ENCODE measurements at regions not wholly inside any gene's neighbourhood (a gene's known extent, or its start where the extent isn't known, plus 50 kb on each side); places are given as distances from the start of the nearest gene placed in this dataset.

DNA sequence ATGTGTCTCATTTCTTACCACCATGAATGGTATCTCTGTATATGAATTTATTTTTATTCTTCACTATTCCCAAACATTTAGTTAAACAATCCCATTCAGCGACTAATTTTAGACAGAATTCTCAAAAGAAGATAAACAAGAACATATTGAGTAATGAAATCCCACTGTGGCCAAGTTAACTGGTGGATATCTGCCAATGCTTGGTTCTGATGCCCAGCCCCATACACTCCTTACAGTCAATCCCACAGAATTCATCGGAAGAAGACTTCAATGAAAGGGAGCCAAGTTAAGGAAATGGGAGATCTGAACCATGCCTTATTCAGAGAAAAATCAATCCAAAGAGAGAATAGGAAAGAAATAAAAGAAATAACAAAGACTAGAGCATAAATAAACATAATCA is 518.0 kb downstream of the XPNPEP1 start:
- no CpG with 5 or more reads among the region's 2 CpGs for WGBS (ENCODE audit: insufficient coverage)

GRCh38 chr10:109403551-109403950 is 519.8 kb downstream of the XPNPEP1 start:
- Histone ChIP-seq H3K9me3 (ENCODE audit: control extremely low read depth in 1 of 5, control insufficient read depth in 4 of 5, insufficient read depth in 2 of 5, low read depth in 1 of 5, low read length in 4 of 5) (no peaks in the 10 kb centered on the region), H3K27me3 (replicated peaks in 2 of 5; ENCODE audit: control insufficient read depth in 4 of 5, insufficient read depth in 5 of 5, low read length in 4 of 5) (no peaks in the 10 kb centered on the region), H3K4me1 (ENCODE audit: control extremely low read depth in 1 of 4, control insufficient read depth in 4 of 4, insufficient read depth in 4 of 4, low read length in 3 of 4) (no peaks in the 10 kb centered on the region), H3K27ac (ENCODE audit: insufficient read depth in 1 of 2, low read depth in 1 of 2, low read length in 2 of 2, poor library complexity in 1 of 2, severe bottlenecking in 2 of 2) (no peak overlapping the region), H3K4me3 (ENCODE audit: control insufficient read depth in 1 of 7, extremely low read depth in 1 of 7, insufficient read depth in 4 of 7, low read depth in 2 of 7, low read length in 6 of 7) (no peak overlapping the region), H3K36me3 (ENCODE audit: control insufficient read depth in 4 of 4, insufficient read depth in 4 of 4, low read length in 3 of 4) (no peaks in the 10 kb centered on the region)
- no peak for DNase-seq
- ChIA-PET CTCF (no interaction called here), POLR2A (no interaction called here)
- 78% methylated on average over 2 of the region's 2 CpGs for WGBS (ENCODE audit: insufficient coverage)

More for the DNA sequence above, 518.0 kb downstream of the XPNPEP1 start:
- Histone ChIP-seq H3K4me1 (ENCODE audit: control extremely low read depth in 1 of 4, control insufficient read depth in 4 of 4, insufficient read depth in 4 of 4, low read length in 3 of 4) (no peaks in the 10 kb centered on the region), H3K9me3 (ENCODE audit: control extremely low read depth in 1 of 5, control insufficient read depth in 4 of 5, insufficient read depth in 2 of 5, low read depth in 1 of 5, low read length in 4 of 5) (no peaks in the 10 kb centered on the region), H3K4me3 (ENCODE audit: control insufficient read depth in 1 of 7, extremely low read depth in 1 of 7, insufficient read depth in 4 of 7, low read depth in 2 of 7, low read length in 6 of 7) (no peak overlapping the region), H3K27ac (ENCODE audit: insufficient read depth in 1 of 2, low read depth in 1 of 2, low read length in 2 of 2, poor library complexity in 1 of 2, severe bottlenecking in 2 of 2) (no peak overlapping the region), H3K36me3 (ENCODE audit: control insufficient read depth in 4 of 4, insufficient read depth in 4 of 4, low read length in 3 of 4) (no peaks in the 10 kb centered on the region), H3K27me3 (replicated peaks in 2 of 5; ENCODE audit: control insufficient read depth in 4 of 5, insufficient read depth in 5 of 5, low read length in 4 of 5) (no peaks in the 10 kb centered on the region)
- ChIA-PET POLR2A (no interaction called here), CTCF (no interaction called here)
- DNase-seq = no peak

- DNase-seq = no peak
- H3K4me1 ChIP-seq (ENCODE audit: control extremely low read depth in 1 of 4, control insufficient read depth in 4 of 4, insufficient read depth in 4 of 4, low read length in 3 of 4) = no peaks in the 10 kb centered on the region
- H3K4me3 ChIP-seq (ENCODE audit: control insufficient read depth in 1 of 7, extremely low read depth in 1 of 7, insufficient read depth in 4 of 7, low read depth in 2 of 7, low read length in 6 of 7) = no peak overlapping the region
- ChIA-PET POLR2A (no interaction called here), CTCF (no interaction called here)
- H3K27me3 ChIP-seq (replicated peaks in 2 of 5; ENCODE audit: control insufficient read depth in 4 of 5, insufficient read depth in 5 of 5, low read length in 4 of 5) = no peaks in the 10 kb centered on the region
- WGBS (ENCODE audit: insufficient coverage) = 19% methylated on average over 3 of the region's 3 CpGs
- H3K27ac ChIP-seq (ENCODE audit: insufficient read depth in 1 of 2, low read depth in 1 of 2, low read length in 2 of 2, poor library complexity in 1 of 2, severe bottlenecking in 2 of 2) = no peak overlapping the region
- H3K36me3 ChIP-seq (ENCODE audit: control insufficient read depth in 4 of 4, insufficient read depth in 4 of 4, low read length in 3 of 4) = no peaks in the 10 kb centered on the region
- no peaks in the 10 kb centered on the region for H3K9me3 ChIP-seq (ENCODE audit: control extremely low read depth in 1 of 5, control insufficient read depth in 4 of 5, insufficient read depth in 2 of 5, low read depth in 1 of 5, low read length in 4 of 5)
These were observed 529.9 kb downstream of the XPNPEP1 start for GRCh38 chr10:109393425-109393824.

GRCh38 chr10:109386921-109387320 is 536.4 kb downstream of the XPNPEP1 start:
- CTCF ChIA-PET = no interaction called here
- DNase-seq = no peak

DNA sequence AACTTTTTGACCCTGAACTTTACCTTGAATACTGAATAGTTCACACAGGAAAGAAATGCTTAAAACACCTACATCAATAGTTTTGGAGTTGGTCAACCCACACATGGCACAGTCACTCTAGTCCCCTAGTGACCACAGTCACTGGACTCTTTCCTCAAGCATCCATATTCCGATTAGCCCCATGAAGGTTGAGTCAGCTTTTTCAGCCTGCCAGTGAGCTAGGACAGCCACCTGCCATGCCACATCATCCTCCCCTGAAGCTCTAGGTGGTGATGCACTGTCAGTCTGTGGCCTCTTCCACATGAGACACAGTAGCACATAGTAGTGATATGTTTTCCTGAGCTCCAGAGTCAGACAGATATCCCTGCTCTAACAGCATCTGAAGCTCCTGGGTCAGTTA is 537.2 kb downstream of the XPNPEP1 start:
- no peak for DNase-seq
- Histone ChIP-seq H3K4me1 (ENCODE audit: control extremely low read depth in 1 of 4, control insufficient read depth in 4 of 4, insufficient read depth in 4 of 4, low read length in 3 of 4) (no peaks in the 10 kb centered on the region), H3K36me3 (ENCODE audit: control insufficient read depth in 4 of 4, insufficient read depth in 4 of 4, low read length in 3 of 4) (no peaks in the 10 kb centered on the region), H3K4me3 (ENCODE audit: control insufficient read depth in 1 of 7, extremely low read depth in 1 of 7, insufficient read depth in 4 of 7, low read depth in 2 of 7, low read length in 6 of 7) (no peak overlapping the region), H3K9me3 (ENCODE audit: control extremely low read depth in 1 of 5, control insufficient read depth in 4 of 5, insufficient read depth in 2 of 5, low read depth in 1 of 5, low read length in 4 of 5) (no peaks in the 10 kb centered on the region), H3K27ac (ENCODE audit: insufficient read depth in 1 of 2, low read depth in 1 of 2, low read length in 2 of 2, poor library complexity in 1 of 2, severe bottlenecking in 2 of 2) (no peak overlapping the region), H3K27me3 (replicated peaks in 2 of 5; ENCODE audit: control insufficient read depth in 4 of 5, insufficient read depth in 5 of 5, low read length in 4 of 5) (no peaks in the 10 kb centered on the region)
- ChIA-PET CTCF (no interaction called here), POLR2A (no interaction called here)
- 88% methylated on average over 1 of the region's 1 CpG for WGBS (ENCODE audit: insufficient coverage)

More at GRCh38 chr10:109386921-109387320, 536.4 kb downstream of the XPNPEP1 start:
- 61% methylated on average over 2 of the region's 3 CpGs for WGBS (ENCODE audit: insufficient coverage)
- Histone ChIP-seq H3K27ac (ENCODE audit: insufficient read depth in 1 of 2, low read depth in 1 of 2, low read length in 2 of 2, poor library complexity in 1 of 2, severe bottlenecking in 2 of 2) (no peak overlapping the region), H3K27me3 (replicated peaks in 2 of 5; ENCODE audit: control insufficient read depth in 4 of 5, insufficient read depth in 5 of 5, low read length in 4 of 5) (no peaks in the 10 kb centered on the region), H3K4me3 (ENCODE audit: control insufficient read depth in 1 of 7, extremely low read depth in 1 of 7, insufficient read depth in 4 of 7, low read depth in 2 of 7, low read length in 6 of 7) (no peak overlapping the region), H3K4me1 (ENCODE audit: control extremely low read depth in 1 of 4, control insufficient read depth in 4 of 4, insufficient read depth in 4 of 4, low read length in 3 of 4) (no peaks in the 10 kb centered on the region), H3K9me3 (ENCODE audit: control extremely low read depth in 1 of 5, control insufficient read depth in 4 of 5, insufficient read depth in 2 of 5, low read depth in 1 of 5, low read length in 4 of 5) (no peaks in the 10 kb centered on the region), H3K36me3 (ENCODE audit: control insufficient read depth in 4 of 4, insufficient read depth in 4 of 4, low read length in 3 of 4) (no peaks in the 10 kb centered on the region)
- POLR2A ChIA-PET = no interaction called here

- Histone ChIP-seq H3K9me3 (ENCODE audit: control extremely low read depth in 1 of 5, control insufficient read depth in 4 of 5, insufficient read depth in 2 of 5, low read depth in 1 of 5, low read length in 4 of 5) (no peaks in the 10 kb centered on the region), H3K4me1 (ENCODE audit: control extremely low read depth in 1 of 4, control insufficient read depth in 4 of 4, insufficient read depth in 4 of 4, low read length in 3 of 4) (no peaks in the 10 kb centered on the region), H3K27ac (ENCODE audit: insufficient read depth in 1 of 2, low read depth in 1 of 2, low read length in 2 of 2, poor library complexity in 1 of 2, severe bottlenecking in 2 of 2) (no peak overlapping the region), H3K4me3 (ENCODE audit: control insufficient read depth in 1 of 7, extremely low read depth in 1 of 7, insufficient read depth in 4 of 7, low read depth in 2 of 7, low read length in 6 of 7) (no peak overlapping the region), H3K36me3 (ENCODE audit: control insufficient read depth in 4 of 4, insufficient read depth in 4 of 4, low read length in 3 of 4) (no peaks in the 10 kb centered on the region), H3K27me3 (replicated peaks in 2 of 5; ENCODE audit: control insufficient read depth in 4 of 5, insufficient read depth in 5 of 5, low read length in 4 of 5) (no peaks in the 10 kb centered on the region)
- DNase-seq = no peak
- WGBS (ENCODE audit: insufficient coverage) = 93% methylated on average over 2 of the region's 2 CpGs
- POLR2A ChIA-PET = no interaction called here
- CTCF ChIA-PET = no interaction called here
These were observed 544.1 kb downstream of the XPNPEP1 start for GRCh38 chr10:109379186-109379585.

- ChIA-PET POLR2A (no interaction called here), CTCF (interaction anchor here (0.6 kb wide), 1 partner anchor 62 kb away, joined by 5 read pairs; no protein-coding TSS in a partner anchor)
- H3K9me3 ChIP-seq (ENCODE audit: control extremely low read depth in 1 of 5, control insufficient read depth in 4 of 5, insufficient read depth in 2 of 5, low read depth in 1 of 5, low read length in 4 of 5) = no peaks in the 10 kb centered on the region
- H3K36me3 ChIP-seq (ENCODE audit: control insufficient read depth in 4 of 4, insufficient read depth in 4 of 4, low read length in 3 of 4) = no peaks in the 10 kb centered on the region
- no CpG with 5 or more reads among the region's 1 CpG for WGBS (ENCODE audit: insufficient coverage)
- no peaks in the 10 kb centered on the region for H3K27me3 ChIP-seq (replicated peaks in 2 of 5; ENCODE audit: control insufficient read depth in 4 of 5, insufficient read depth in 5 of 5, low read length in 4 of 5)
- H3K4me3 ChIP-seq (ENCODE audit: control insufficient read depth in 1 of 7, extremely low read depth in 1 of 7, insufficient read depth in 4 of 7, low read depth in 2 of 7, low read length in 6 of 7) = no peak overlapping the region
- DNase-seq = no peak
- no peaks in the 10 kb centered on the region for H3K4me1 ChIP-seq (ENCODE audit: control extremely low read depth in 1 of 4, control insufficient read depth in 4 of 4, insufficient read depth in 4 of 4, low read length in 3 of 4)
- no peak overlapping the region for H3K27ac ChIP-seq (ENCODE audit: insufficient read depth in 1 of 2, low read depth in 1 of 2, low read length in 2 of 2, poor library complexity in 1 of 2, severe bottlenecking in 2 of 2)
These were observed 549.1 kb downstream of the XPNPEP1 start for GRCh38 chr10:109374215-109374614.

Measured in common myeloid progenitor, CD34-positive (primary cell).